ENCODE measurements at regions not wholly inside any gene's neighbourhood (a gene's known extent, or its start where the extent isn't known, plus 50 kb on each side); places are given as distances from the start of the nearest gene placed in this dataset.

GRCh38 chr7:155984609-155985405 is 172.5 kb upstream of the SHH start:
- Histone ChIP-seq H3K27me3 (ENCODE audit: insufficient read depth, low read length) (no peaks in the 10 kb centered on the region), H3K9me3 (ENCODE audit: insufficient read depth, low read depth, low read length) (no peaks in the 10 kb centered on the region), H3K36me3 (ENCODE audit: insufficient read depth, low read length) (no peaks in the 10 kb centered on the region), H3K4me3 (ENCODE audit: low read length) (no peak overlapping the region), H3K9ac (ENCODE audit: low read depth, low read length) (no peak overlapping the region), H3K27ac (ENCODE audit: low read depth, low read length) (no peak overlapping the region), H3K4me1 (ENCODE audit: insufficient read depth, low read length) (no peaks in the 10 kb centered on the region)
- WGBS = 91% methylated on average over 15 of the region's 15 CpGs

GRCh38 chr7:155984028-155984580 is 171.8 kb upstream of the SHH start:
- Histone ChIP-seq H3K27me3 (ENCODE audit: insufficient read depth, low read length) (no peaks in the 10 kb centered on the region), H3K4me1 (ENCODE audit: insufficient read depth, low read length) (no peaks in the 10 kb centered on the region), H3K36me3 (ENCODE audit: insufficient read depth, low read length) (no peaks in the 10 kb centered on the region), H3K9me3 (ENCODE audit: insufficient read depth, low read depth, low read length) (no peaks in the 10 kb centered on the region), H3K9ac (ENCODE audit: low read depth, low read length) (no peak overlapping the region), H3K4me3 (ENCODE audit: low read length) (no peak overlapping the region), H3K27ac (ENCODE audit: low read depth, low read length) (no peak overlapping the region)
- 85% methylated on average over 10 of the region's 10 CpGs for WGBS

- no peak overlapping the region for H3K9ac ChIP-seq (ENCODE audit: low read depth, low read length)
- no peaks in the 10 kb centered on the region for H3K9me3 ChIP-seq (ENCODE audit: insufficient read depth, low read depth, low read length)
- no peak overlapping the region for H3K27ac ChIP-seq (ENCODE audit: low read depth, low read length)
- no peaks in the 10 kb centered on the region for H3K36me3 ChIP-seq (ENCODE audit: insufficient read depth, low read length)
- 88% methylated on average over 14 of the region's 14 CpGs for WGBS
- no peak overlapping the region for H3K4me3 ChIP-seq (ENCODE audit: low read length)
- no peaks in the 10 kb centered on the region for H3K27me3 ChIP-seq (ENCODE audit: insufficient read depth, low read length)
- no peaks in the 10 kb centered on the region for H3K4me1 ChIP-seq (ENCODE audit: insufficient read depth, low read length)
These were observed 171.0 kb upstream of the SHH start for GRCh38 chr7:155983176-155983815.

- Histone ChIP-seq H3K27ac (ENCODE audit: low read depth, low read length) (no peak overlapping the region), H3K4me1 (ENCODE audit: insufficient read depth, low read length) (no peaks in the 10 kb centered on the region), H3K9me3 (ENCODE audit: insufficient read depth, low read depth, low read length) (no peaks in the 10 kb centered on the region), H3K9ac (ENCODE audit: low read depth, low read length) (no peak overlapping the region), H3K27me3 (ENCODE audit: insufficient read depth, low read length) (no peaks in the 10 kb centered on the region), H3K36me3 (ENCODE audit: insufficient read depth, low read length) (no peaks in the 10 kb centered on the region), H3K4me3 (ENCODE audit: low read length) (no peak overlapping the region)
- 92% methylated on average over 2 of the region's 2 CpGs for WGBS
These were observed 169.4 kb upstream of the SHH start for GRCh38 chr7:155981703-155982102.

- no peaks in the 10 kb centered on the region for H3K36me3 ChIP-seq (ENCODE audit: insufficient read depth, low read length)
- no peaks in the 10 kb centered on the region for H3K4me1 ChIP-seq (ENCODE audit: insufficient read depth, low read length)
- H3K9ac ChIP-seq (ENCODE audit: low read depth, low read length) = no peak overlapping the region
- WGBS = 94% methylated on average over 10 of the region's 10 CpGs
- H3K4me3 ChIP-seq (ENCODE audit: low read length) = no peak overlapping the region
- H3K9me3 ChIP-seq (ENCODE audit: insufficient read depth, low read depth, low read length) = no peaks in the 10 kb centered on the region
- H3K27ac ChIP-seq (ENCODE audit: low read depth, low read length) = no peak overlapping the region
- H3K27me3 ChIP-seq (ENCODE audit: insufficient read depth, low read length) = no peaks in the 10 kb centered on the region
These were observed 168.6 kb upstream of the SHH start for GRCh38 chr7:155980841-155981240.

GRCh38 chr7:155979994-155980393 is 167.7 kb upstream of the SHH start:
- WGBS = 91% methylated on average over 12 of the region's 12 CpGs
- Histone ChIP-seq H3K9ac (ENCODE audit: low read depth, low read length) (no peak overlapping the region), H3K4me1 (ENCODE audit: insufficient read depth, low read length) (no peaks in the 10 kb centered on the region), H3K36me3 (ENCODE audit: insufficient read depth, low read length) (no peaks in the 10 kb centered on the region), H3K27me3 (ENCODE audit: insufficient read depth, low read length) (no peaks in the 10 kb centered on the region), H3K9me3 (ENCODE audit: insufficient read depth, low read depth, low read length) (no peaks in the 10 kb centered on the region), H3K4me3 (ENCODE audit: low read length) (no peak overlapping the region), H3K27ac (ENCODE audit: low read depth, low read length) (no peak overlapping the region)

GRCh38 chr7:155979566-155979965 is 167.3 kb upstream of the SHH start:
- Histone ChIP-seq H3K36me3 (ENCODE audit: insufficient read depth, low read length) (no peaks in the 10 kb centered on the region), H3K4me1 (ENCODE audit: insufficient read depth, low read length) (no peaks in the 10 kb centered on the region), H3K9me3 (ENCODE audit: insufficient read depth, low read depth, low read length) (no peaks in the 10 kb centered on the region), H3K9ac (ENCODE audit: low read depth, low read length) (no peak overlapping the region), H3K27me3 (ENCODE audit: insufficient read depth, low read length) (no peaks in the 10 kb centered on the region), H3K4me3 (ENCODE audit: low read length) (no peak overlapping the region), H3K27ac (ENCODE audit: low read depth, low read length) (no peak overlapping the region)
- WGBS = 91% methylated on average over 4 of the region's 4 CpGs

GRCh38 chr7:155975490-155975889 is 163.2 kb upstream of the SHH start:
- WGBS = 85% methylated on average over 7 of the region's 7 CpGs
- H3K27me3 ChIP-seq (ENCODE audit: insufficient read depth, low read length) = no peaks in the 10 kb centered on the region

GRCh38 chr7:155974186-155974897 is 162.1 kb upstream of the SHH start:
- Histone ChIP-seq H3K36me3 (ENCODE audit: insufficient read depth, low read length) (no peaks in the 10 kb centered on the region), H3K9ac (ENCODE audit: low read depth, low read length) (no peak overlapping the region), H3K4me1 (ENCODE audit: insufficient read depth, low read length) (no peaks in the 10 kb centered on the region), H3K27me3 (ENCODE audit: insufficient read depth, low read length) (no peaks in the 10 kb centered on the region), H3K27ac (ENCODE audit: low read depth, low read length) (no peak overlapping the region), H3K9me3 (ENCODE audit: insufficient read depth, low read depth, low read length) (no peaks in the 10 kb centered on the region), H3K4me3 (ENCODE audit: low read length) (no peak overlapping the region)
- 86% methylated on average over 10 of the region's 11 CpGs for WGBS

More at GRCh38 chr7:155975490-155975889, 163.2 kb upstream of the SHH start:
- Histone ChIP-seq H3K9ac (ENCODE audit: low read depth, low read length) (no peak overlapping the region), H3K4me3 (ENCODE audit: low read length) (no peak overlapping the region), H3K36me3 (ENCODE audit: insufficient read depth, low read length) (no peaks in the 10 kb centered on the region), H3K27ac (ENCODE audit: low read depth, low read length) (no peak overlapping the region), H3K4me1 (ENCODE audit: insufficient read depth, low read length) (no peaks in the 10 kb centered on the region), H3K9me3 (ENCODE audit: insufficient read depth, low read depth, low read length) (no peaks in the 10 kb centered on the region)

- 92% methylated on average over 15 of the region's 15 CpGs for WGBS
- Histone ChIP-seq H3K4me1 (ENCODE audit: insufficient read depth, low read length) (no peaks in the 10 kb centered on the region), H3K27me3 (ENCODE audit: insufficient read depth, low read length) (no peaks in the 10 kb centered on the region)
These were observed 161.3 kb upstream of the SHH start for GRCh38 chr7:155973451-155973997.

More at GRCh38 chr7:155973451-155973997, 161.3 kb upstream of the SHH start:
- no peaks in the 10 kb centered on the region for H3K9me3 ChIP-seq (ENCODE audit: insufficient read depth, low read depth, low read length)
- H3K27ac ChIP-seq (ENCODE audit: low read depth, low read length) = no peak overlapping the region
- no peak overlapping the region for H3K9ac ChIP-seq (ENCODE audit: low read depth, low read length)
- H3K36me3 ChIP-seq (ENCODE audit: insufficient read depth, low read length) = no peaks in the 10 kb centered on the region
- H3K4me3 ChIP-seq (ENCODE audit: low read length) = no peak overlapping the region

Data from HUES64 (cell line).